OCI-LY7 (cell line): ENCODE measurements at regions not wholly inside any gene's neighbourhood (a gene's known extent, or its start where the extent isn't known, plus 50 kb on each side); places are given as distances from the start of the nearest gene placed in this dataset.
"Not testable (repeated sequence)": the region's sequence is repeated elsewhere in the genome, so short reads cannot be mapped to it uniquely, and the experiment has no call there.

Experiments
- BruUV-seq: library from RNA; stranded (reverse); fragments of 400-500 nt; replicated peaks from 2 replicates; lab custom pipeline; 2021; lab: Mats Ljungman, UMichigan
- CTCF ChIA-PET: fragments of 300-600 bp; sonication (Branson Sonifier 250); formaldehyde crosslinking; loops from one replicate; lab custom pipeline; 2022; ENCODE audit warnings: antibody characterized with exemption; ENCODE audit not compliant: unreplicated experiment; lab: Charles Lee
- POLR2A ChIA-PET: fragments of 300-600 bp; sonication (Branson Sonifier 250); formaldehyde crosslinking; loops from one replicate; lab custom pipeline; 2022; ENCODE audit warnings: antibody characterized with exemption; lab: Charles Lee
- DNase-seq: peaks from one replicate; pipeline ENCODE4 v3.0.0-alpha.2; 2015; ENCODE audit warnings: low spot score
- H2AFZ ChIP-seq: fragments of 200-600 bp; sonication (generic), shearing (Covaris generic); 2 replicates; pipeline ENCODE4 v1.6.1; 2014; ENCODE audit warnings: mild to moderate bottlenecking, antibody characterized with exemption, low read length, moderate library complexity
- H3K27ac ChIP-seq: fragments of 200-600 bp; sonication (generic); 2 replicates; pipeline ENCODE4 v1.5.1; 2014; ENCODE audit warnings: mixed run types, low read depth, mild to moderate bottlenecking, moderate library complexity, low read length, inconsistent platforms; ENCODE audit not compliant: poor library complexity, severe bottlenecking
- H3K36me3 ChIP-seq: fragments of 200-600 bp; sonication (generic); 2 replicates; pipeline ENCODE4 v1.6.1; 2014; ENCODE audit warnings: mild to moderate bottlenecking, antibody characterized with exemption, low read length, moderate library complexity, mixed read lengths; ENCODE audit not compliant: insufficient read depth
- H3K4me1 ChIP-seq: fragments of 200-600 bp; sonication (generic); 2 replicates; pipeline ENCODE4 v1.5.1; 2014; ENCODE audit warnings: mild to moderate bottlenecking, low read length; ENCODE audit not compliant: insufficient read depth, poor library complexity, severe bottlenecking
- H3K4me2 ChIP-seq: fragments of 200-600 bp; sonication (generic); 2 replicates; pipeline ENCODE4 v1.6.1; 2014; ENCODE audit warnings: mild to moderate bottlenecking, low read length
- H3K4me3 ChIP-seq: fragments of 200-600 bp; sonication (generic); 2 replicates; pipeline ENCODE4 v1.5.1; 2014; ENCODE audit warnings: mild to moderate bottlenecking, low read depth, low read length; ENCODE audit not compliant: poor library complexity, severe bottlenecking
- H3K79me2 ChIP-seq: fragments of 200-600 bp; sonication (generic); 2 replicates; pipeline ENCODE4 v1.6.1; 2016; ENCODE audit warnings: low read depth, mild to moderate bottlenecking, low read length, moderate library complexity, mixed read lengths; ENCODE audit not compliant: insufficient read depth
- H3K9me2 ChIP-seq: fragments of 200-600 bp; sonication (generic); 2 replicates; pipeline ENCODE4 v1.6.1; 2016; ENCODE audit warnings: mild to moderate bottlenecking, low read length, mixed read lengths; ENCODE audit not compliant: insufficient read depth
- H3K9me3 ChIP-seq: fragments of 200-600 bp; sonication (generic); 2 replicates; pipeline ENCODE4 v1.6.1; 2014; ENCODE audit warnings: mild to moderate bottlenecking, mixed run types, low read length, mixed read lengths
- H4K20me1 ChIP-seq: fragments of 200-600 bp; sonication (generic); 2 replicates; pipeline ENCODE4 v1.6.1; 2014; ENCODE audit warnings: mild to moderate bottlenecking, antibody characterized with exemption, low read length, moderate library complexity, mixed read lengths; ENCODE audit not compliant: insufficient read depth
- EZH2phosphoT487 ChIP-seq: fragments of 200-600 bp; sonication (generic); IDR thresholded peaks from 2 replicates; pipeline ENCODE4 v1.6.1; 2018; ENCODE audit warnings: low read depth, borderline replicate concordance, mild to moderate bottlenecking, mixed run types, antibody characterized with exemption, low read length, moderate library complexity, mixed read lengths
- intact Hi-C: fragments of 100-400 bp; cut with micrococcal nuclease; formaldehyde crosslinking; loops from one replicate; pipeline ENCODE4 v1.10.0; 2022; ENCODE audit not compliant: unreplicated experiment
- TF ChIP-seq, protein P1 (sequence below): fragments of 200-600 bp; sonication (generic); conservative IDR thresholded peaks from 2 replicates; pipeline ENCODE4 v1.5.1; 2014; ENCODE audit warnings: mild to moderate bottlenecking, antibody characterized with exemption, low read length, moderate library complexity, mixed read lengths

DNA sequence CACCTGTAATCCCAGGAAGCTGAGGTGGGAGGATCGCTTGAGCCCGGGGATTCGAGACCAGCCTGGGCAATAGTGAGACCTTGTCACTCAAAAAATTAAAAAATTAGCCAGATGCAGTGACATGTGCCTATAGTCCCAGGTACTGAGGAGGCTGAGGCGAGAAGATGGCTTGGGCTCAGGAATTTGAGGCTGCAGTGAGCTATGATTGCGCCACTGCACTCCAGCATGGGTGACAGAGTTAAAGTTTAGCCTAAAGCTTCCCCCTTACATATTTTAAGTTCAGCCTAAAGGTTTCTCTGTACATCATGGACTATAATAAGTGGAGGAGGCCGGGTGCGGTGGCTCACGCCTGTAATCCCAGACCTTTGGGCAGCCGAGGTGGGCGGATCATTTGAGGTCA, 70.1 kb downstream of the SPRING1 start:
- H4K20me1 ChIP-seq = no peaks in the 10 kb centered on the region
- DNase-seq = no peak
- H3K27ac ChIP-seq = no peak overlapping the region
- ChIA-PET CTCF (no interaction called here), POLR2A (interaction anchor here (0.7 kb wide), 1 partner anchor 664 kb away, joined by 3 read pairs; no protein-coding TSS in a partner anchor)
- H3K4me2 ChIP-seq = no peak overlapping the region
- no peak overlapping the region for H2AFZ ChIP-seq
- no peaks in the 10 kb centered on the region for H3K9me2 ChIP-seq
- H3K4me3 ChIP-seq = no peak overlapping the region
- BruUV-seq = no TSS peak
- no peaks in the 10 kb centered on the region for H3K9me3 ChIP-seq
- H3K4me1 ChIP-seq = peaks cover 1% of the 10 kb centered on the region
- intact Hi-C loops = no loop called here
- TF ChIP-seq, protein P1, sequence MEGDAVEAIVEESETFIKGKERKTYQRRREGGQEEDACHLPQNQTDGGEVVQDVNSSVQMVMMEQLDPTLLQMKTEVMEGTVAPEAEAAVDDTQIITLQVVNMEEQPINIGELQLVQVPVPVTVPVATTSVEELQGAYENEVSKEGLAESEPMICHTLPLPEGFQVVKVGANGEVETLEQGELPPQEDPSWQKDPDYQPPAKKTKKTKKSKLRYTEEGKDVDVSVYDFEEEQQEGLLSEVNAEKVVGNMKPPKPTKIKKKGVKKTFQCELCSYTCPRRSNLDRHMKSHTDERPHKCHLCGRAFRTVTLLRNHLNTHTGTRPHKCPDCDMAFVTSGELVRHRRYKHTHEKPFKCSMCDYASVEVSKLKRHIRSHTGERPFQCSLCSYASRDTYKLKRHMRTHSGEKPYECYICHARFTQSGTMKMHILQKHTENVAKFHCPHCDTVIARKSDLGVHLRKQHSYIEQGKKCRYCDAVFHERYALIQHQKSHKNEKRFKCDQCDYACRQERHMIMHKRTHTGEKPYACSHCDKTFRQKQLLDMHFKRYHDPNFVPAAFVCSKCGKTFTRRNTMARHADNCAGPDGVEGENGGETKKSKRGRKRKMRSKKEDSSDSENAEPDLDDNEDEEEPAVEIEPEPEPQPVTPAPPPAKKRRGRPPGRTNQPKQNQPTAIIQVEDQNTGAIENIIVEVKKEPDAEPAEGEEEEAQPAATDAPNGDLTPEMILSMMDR = no peak
- H3K36me3 ChIP-seq = no peaks in the 10 kb centered on the region
- H3K79me2 ChIP-seq = no peaks in the 10 kb centered on the region

DNA sequence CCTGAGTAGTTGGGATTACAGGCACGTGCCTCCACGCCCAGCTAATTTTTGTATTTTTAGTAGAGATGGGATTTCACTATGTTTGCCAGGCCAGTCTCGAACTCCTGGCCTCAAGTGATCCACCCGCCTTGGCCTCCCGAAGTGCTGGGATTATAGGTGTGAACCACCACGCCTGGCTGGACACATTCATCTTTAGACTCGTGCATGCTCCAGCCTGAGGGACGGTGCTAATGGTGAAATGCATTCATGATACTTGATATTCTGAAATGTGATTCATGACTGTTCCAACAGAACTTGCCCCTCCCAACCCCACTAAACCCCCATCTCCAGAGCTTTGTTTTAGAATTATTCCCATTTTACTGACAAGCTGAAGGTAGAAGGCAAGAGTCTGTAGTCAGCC, 71.0 kb downstream of the SPRING1 start:
- H3K79me2 ChIP-seq, DNase-seq, H2AFZ ChIP-seq, H3K4me1 ChIP-seq, H3K9me2 ChIP-seq, H3K36me3 ChIP-seq, BruUV-seq, H3K9me3 ChIP-seq, H3K4me3 ChIP-seq, H3K4me2 ChIP-seq, H4K20me1 ChIP-seq, CTCF ChIA-PET, H3K27ac ChIP-seq, POLR2A ChIA-PET, intact Hi-C loops: not testable (repeated sequence)

DNA sequence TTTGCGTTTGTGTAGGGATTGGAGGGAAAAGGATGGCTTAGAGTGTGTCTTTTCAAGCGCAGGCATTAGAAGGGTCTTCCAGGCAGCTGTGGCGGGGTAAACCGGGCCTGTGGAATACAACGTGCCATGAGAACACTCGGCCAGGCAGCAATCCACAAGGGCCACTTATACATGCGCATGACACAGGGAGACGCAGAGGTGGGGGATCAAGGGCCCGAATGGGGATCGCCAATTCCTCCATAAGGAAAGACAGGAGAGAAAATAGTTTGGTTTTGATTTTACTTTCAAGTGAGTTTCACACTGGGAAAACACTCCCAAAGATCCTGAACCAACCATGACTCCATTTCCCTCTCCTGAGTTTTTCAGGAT, 71.6 kb downstream of the SPRING1 start:
- CTCF ChIA-PET = no interaction called here
- no peaks in the 10 kb centered on the region for H3K9me3 ChIP-seq
- intact Hi-C loops = no loop called here
- DNase-seq = no peak
- H3K9me2 ChIP-seq = no peaks in the 10 kb centered on the region
- no peaks in the 10 kb centered on the region for H3K4me1 ChIP-seq
- H3K27ac ChIP-seq = no peak overlapping the region
- H4K20me1 ChIP-seq = no peaks in the 10 kb centered on the region
- H3K36me3 ChIP-seq = no peaks in the 10 kb centered on the region
- H3K79me2 ChIP-seq = no peaks in the 10 kb centered on the region
- no peak for TF ChIP-seq EZH2phosphoT487
- TF ChIP-seq, protein P1 = no peak
- no TSS peak for BruUV-seq
- POLR2A ChIA-PET = interaction anchor here (0.6 kb wide), 1 partner anchor 25 kb away, joined by 3 read pairs; no protein-coding TSS in a partner anchor
- no peak overlapping the region for H3K4me3 ChIP-seq
- H2AFZ ChIP-seq = no peak overlapping the region
- H3K4me2 ChIP-seq = no peak overlapping the region
